KMS-11 (cell line): ENCODE measurements at regions not wholly inside any gene's neighbourhood (a gene's known extent, or its start where the extent isn't known, plus 50 kb on each side); places are given as distances from the start of the nearest gene placed in this dataset.

Experiments
- H2AFZ ChIP-seq: fragments of 200-600 bp; sonication (generic); 2 replicates; pipeline ENCODE4 v1.6.1; 2016; ENCODE audit warnings: antibody characterized with exemption, mixed run types, low read depth
- H3K27ac ChIP-seq: fragments of 200-600 bp; sonication (generic); 2 replicates; pipeline ENCODE4 v1.6.1; 2016; ENCODE audit warnings: mild to moderate bottlenecking, mixed run types
- H3K27me3 ChIP-seq: fragments of 200-600 bp; sonication (generic); 2 replicates; pipeline ENCODE4 v1.6.1; 2017; ENCODE audit warnings: mild to moderate bottlenecking, low read depth, mixed run types, moderate library complexity; ENCODE audit not compliant: insufficient read depth
- H3K36me3 ChIP-seq: fragments of 200-600 bp; sonication (generic); 2 replicates; pipeline ENCODE4 v1.6.1; 2017; ENCODE audit warnings: mild to moderate bottlenecking, mixed run types; ENCODE audit not compliant: insufficient read depth
- H3K4me1 ChIP-seq: fragments of 200-600 bp; sonication (generic); 2 replicates; pipeline ENCODE4 v1.6.1; 2016; ENCODE audit warnings: mild to moderate bottlenecking, low read depth, mixed run types; ENCODE audit not compliant: poor library complexity, severe bottlenecking
- H3K4me2 ChIP-seq: fragments of 200-600 bp; sonication (generic); 2 replicates; pipeline ENCODE4 v1.7.0; 2016; ENCODE audit warnings: mild to moderate bottlenecking, mixed run types
- H3K4me3 ChIP-seq: fragments of 200-600 bp; sonication (generic); IDR thresholded peaks from 2 replicates; pipeline ENCODE4 v1.6.1; 2017; ENCODE audit warnings: low read depth, low read length, mixed read lengths; ENCODE audit not compliant: insufficient read depth
- H3K79me2 ChIP-seq: fragments of 200-600 bp; sonication (generic); 2 replicates; pipeline ENCODE4 v1.6.1; 2016; ENCODE audit warnings: low read depth, mixed run types; ENCODE audit not compliant: insufficient read depth
- H3K9ac ChIP-seq: fragments of 200-600 bp; sonication (generic); 2 replicates; pipeline ENCODE4 v1.6.1; 2016; ENCODE audit warnings: mild to moderate bottlenecking, mixed run types
- H4K20me1 ChIP-seq: fragments of 200-600 bp; sonication (generic); 2 replicates; pipeline ENCODE4 v1.6.1; 2016; ENCODE audit warnings: mild to moderate bottlenecking, mixed run types; ENCODE audit not compliant: insufficient read depth
- CTCF ChIP-seq: fragments of 200-600 bp; sonication (generic); conservative IDR thresholded peaks from 2 replicates; pipeline ENCODE4 v1.6.1; 2017; ENCODE audit warnings: low read depth, mild to moderate bottlenecking, antibody characterized with exemption, low read length, moderate library complexity, mixed read lengths

- H3K27ac ChIP-seq, result no peak overlapping the region
- no peak overlapping the region for H3K4me3 ChIP-seq
- no peaks in the 10 kb centered on the region for H3K27me3 ChIP-seq
- no peaks in the 10 kb centered on the region for H3K36me3 ChIP-seq
- no peak for TF ChIP-seq CTCF
- no peaks in the 10 kb centered on the region for H4K20me1 ChIP-seq
- H2AFZ ChIP-seq, result no peak overlapping the region
- no peaks in the 10 kb centered on the region for H3K79me2 ChIP-seq
- no peaks in the 10 kb centered on the region for H3K4me1 ChIP-seq
- no peak overlapping the region for H3K4me2 ChIP-seq
- H3K9ac ChIP-seq, result no peak overlapping the region
Measured at GRCh38 chr18:73626859-73627258, 520.8 kb downstream of the FBXO15 start.

- no peak overlapping the region for H2AFZ ChIP-seq
Measured at GRCh38 chr18:73626221-73626620, 521.4 kb downstream of the FBXO15 start.

GRCh38 chr18:73621091-73621490, 526.5 kb downstream of the FBXO15 start:
- H3K27me3 ChIP-seq, result no peaks in the 10 kb centered on the region
- no peak overlapping the region for H3K4me3 ChIP-seq
- no peaks in the 10 kb centered on the region for H3K79me2 ChIP-seq
- no peaks in the 10 kb centered on the region for H3K36me3 ChIP-seq
- H3K27ac ChIP-seq, result no peak overlapping the region
- TF ChIP-seq CTCF, result no peak
- H3K4me1 ChIP-seq, result no peaks in the 10 kb centered on the region
- H3K4me2 ChIP-seq, result no peak overlapping the region
- H4K20me1 ChIP-seq, result no peaks in the 10 kb centered on the region
- H3K9ac ChIP-seq, result no peak overlapping the region
- no peak overlapping the region for H2AFZ ChIP-seq

More at GRCh38 chr18:73626221-73626620, 521.4 kb downstream of the FBXO15 start:
- Histone ChIP-seq H3K27me3 (no peaks in the 10 kb centered on the region), H4K20me1 (no peaks in the 10 kb centered on the region), H3K4me1 (no peaks in the 10 kb centered on the region), H3K79me2 (no peaks in the 10 kb centered on the region), H3K9ac (no peak overlapping the region), H3K4me3 (no peak overlapping the region), H3K36me3 (no peaks in the 10 kb centered on the region), H3K27ac (no peak overlapping the region), H3K4me2 (no peak overlapping the region)
- TF ChIP-seq CTCF, result no peak

- H3K4me2 ChIP-seq, result no peak overlapping the region
- H3K36me3 ChIP-seq, result no peaks in the 10 kb centered on the region
- no peak overlapping the region for H3K9ac ChIP-seq
- H2AFZ ChIP-seq, result no peak overlapping the region
- no peak overlapping the region for H3K4me3 ChIP-seq
- H3K27ac ChIP-seq, result no peak overlapping the region
- TF ChIP-seq CTCF, result no peak
- no peaks in the 10 kb centered on the region for H3K4me1 ChIP-seq
- H3K27me3 ChIP-seq, result no peaks in the 10 kb centered on the region
- H4K20me1 ChIP-seq, result no peaks in the 10 kb centered on the region
- no peaks in the 10 kb centered on the region for H3K79me2 ChIP-seq
Measured at GRCh38 chr18:73617981-73618380, 529.7 kb downstream of the FBXO15 start.
